ENCODE measurements at regions not wholly inside any gene's neighbourhood (a gene's known extent, or its start where the extent isn't known, plus 50 kb on each side); places are given as distances from the start of the nearest gene placed in this dataset.
A peak's percentile ranks its signal among the peaks of the same experiment; 100 is the strongest.
"Not testable (repeated sequence)": the region's sequence is repeated elsewhere in the genome, so short reads cannot be mapped to it uniquely, and the experiment has no call there.

DNA sequence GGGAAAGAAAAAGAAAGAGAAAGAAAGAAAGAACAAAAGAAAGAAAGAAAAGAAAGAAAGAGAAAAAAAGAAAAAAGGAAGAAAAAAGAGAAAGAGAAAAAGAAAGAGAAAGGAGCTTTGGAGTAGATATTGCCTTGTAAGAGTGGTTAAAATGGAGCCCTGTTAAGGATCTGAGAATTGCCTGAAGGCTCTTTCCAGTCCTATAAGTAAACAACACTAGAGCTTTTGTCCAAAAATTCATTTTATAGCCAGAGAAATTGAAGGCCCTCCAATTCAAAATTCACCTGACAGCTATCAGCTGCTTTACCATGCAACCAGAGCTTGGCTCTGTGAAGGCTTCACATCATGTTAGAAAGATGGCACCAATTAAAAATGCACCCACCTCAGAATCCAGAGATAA lies 102.1 kb upstream of the FRMD4B start:
- DNase-seq = no peak

DNA sequence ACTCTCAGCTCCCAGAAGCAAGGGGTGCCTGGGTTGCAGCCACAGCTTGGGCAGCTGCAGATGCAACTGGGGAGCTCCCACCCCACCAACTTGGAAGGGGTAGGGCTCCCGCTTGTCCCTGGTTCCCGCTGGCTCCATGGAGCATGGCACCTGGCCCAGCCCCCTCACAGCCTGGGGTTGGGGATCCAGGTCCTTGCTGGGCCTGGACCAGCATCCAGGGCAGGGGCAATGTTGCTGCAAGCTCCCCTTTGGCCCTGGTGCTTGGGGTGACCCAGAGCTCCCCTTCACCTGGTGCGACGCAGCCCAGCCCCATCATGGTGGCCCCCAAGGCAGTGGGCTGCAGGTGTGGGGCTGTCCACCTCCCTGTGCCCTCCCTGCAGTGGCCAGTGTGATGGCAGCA lies 99.6 kb upstream of the FRMD4B start:
- no peak for DNase-seq

DNA sequence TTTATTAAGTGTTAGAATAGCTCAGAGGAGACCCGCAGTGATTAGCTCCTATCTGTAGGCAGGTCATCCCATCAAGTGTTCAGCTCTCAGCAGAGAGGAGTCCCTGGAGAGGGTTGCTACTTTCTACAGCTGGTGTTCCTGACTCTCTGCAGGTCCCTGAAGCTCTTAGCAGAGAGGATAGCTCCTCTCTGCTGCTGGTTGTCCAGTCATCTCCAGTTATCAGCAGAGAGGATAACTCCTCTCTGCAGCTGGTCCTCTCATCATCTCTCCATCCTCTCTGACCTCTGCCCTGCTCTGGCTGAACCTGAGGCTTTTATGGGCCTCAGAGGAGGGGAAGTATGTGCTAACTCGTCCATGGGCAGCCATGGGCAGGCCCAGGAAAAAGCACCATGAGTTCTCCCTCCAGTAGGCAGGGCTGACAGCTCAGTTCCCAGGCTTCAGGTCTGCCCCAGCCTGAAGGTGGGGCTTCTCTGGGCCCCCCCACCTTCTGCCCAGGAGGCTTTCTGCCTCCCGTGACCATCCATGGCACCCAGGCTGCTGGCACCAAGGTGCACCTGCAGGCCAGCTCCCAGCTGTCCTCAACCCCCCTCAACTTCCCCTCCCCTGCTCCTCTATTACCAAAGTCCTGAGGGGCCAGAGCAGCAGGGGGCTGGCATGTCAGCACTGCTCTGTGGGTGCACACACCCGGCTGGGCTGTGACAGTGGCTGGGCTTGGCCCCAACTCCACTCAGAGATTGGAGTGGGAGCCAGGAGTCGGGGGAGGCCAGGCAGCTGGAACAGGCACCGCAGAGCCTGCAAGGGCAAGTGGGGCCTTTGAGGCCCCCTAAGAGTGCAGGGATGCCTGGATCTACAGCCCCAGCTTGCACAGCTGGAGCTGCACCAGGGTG lies 98.9 kb upstream of the FRMD4B start:
- DNase-seq = no peak

DNA sequence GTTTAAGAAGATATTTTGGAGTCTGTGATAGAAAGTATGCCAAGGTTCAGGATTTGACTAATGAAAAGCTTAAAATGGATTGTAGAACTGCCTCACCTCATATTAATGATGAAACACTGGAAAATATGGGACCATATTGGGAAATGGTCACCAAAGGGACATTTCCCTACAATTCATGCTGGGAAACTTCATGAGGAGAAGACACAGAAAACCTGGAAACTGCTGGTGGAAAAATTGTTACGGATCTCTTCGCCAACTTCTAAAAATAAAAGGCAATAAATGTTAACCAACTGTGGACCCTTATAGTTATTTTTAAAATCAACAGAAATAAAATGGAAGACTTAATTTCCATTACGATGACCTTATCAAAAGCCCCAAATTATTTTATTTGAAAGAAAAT lies 97.6 kb upstream of the FRMD4B start:
- peak in 1 of 3 donors; percentile 51 for DNase-seq

DNA sequence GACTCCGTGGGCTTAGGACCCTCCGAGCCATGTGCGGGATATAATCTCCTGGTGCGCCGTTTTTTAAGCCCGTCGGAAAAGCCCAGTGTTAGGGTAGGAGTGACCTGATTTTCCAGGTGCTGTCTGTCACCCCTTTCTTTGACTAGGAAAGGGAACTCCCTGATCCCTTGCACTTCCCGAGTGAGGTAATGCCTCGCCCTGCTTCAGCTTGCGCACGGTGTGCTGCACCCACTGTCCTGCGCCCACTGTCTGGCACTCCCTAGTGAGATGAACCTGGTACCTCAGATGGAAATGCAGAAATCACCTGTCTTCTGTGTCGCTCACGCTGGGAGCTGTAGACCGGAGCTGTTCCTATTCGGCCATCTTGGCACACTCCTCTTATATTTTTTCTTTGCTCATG lies 95.1 kb upstream of the FRMD4B start:
- DNase-seq = not testable (repeated sequence)

DNA sequence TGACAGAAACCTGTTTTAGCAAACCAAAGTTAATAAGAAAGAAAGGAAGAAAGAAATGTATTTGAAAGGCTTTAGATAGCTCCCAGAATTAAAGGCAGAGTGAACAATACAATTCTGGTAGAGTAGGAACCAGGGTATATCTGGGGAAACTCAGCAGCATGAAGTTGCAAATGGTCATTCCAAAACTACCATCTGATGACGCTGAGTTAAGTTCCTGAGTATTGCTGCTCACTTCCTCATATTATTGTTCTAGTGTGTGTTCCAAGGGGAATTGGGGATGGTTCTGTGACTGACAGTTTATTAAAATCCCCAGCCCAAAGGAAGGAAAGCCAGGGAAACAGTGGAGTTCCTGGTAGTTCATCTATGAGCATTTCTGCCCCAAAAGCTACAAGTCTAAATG lies 88.3 kb upstream of the FRMD4B start:
- no peak for DNase-seq

DNA sequence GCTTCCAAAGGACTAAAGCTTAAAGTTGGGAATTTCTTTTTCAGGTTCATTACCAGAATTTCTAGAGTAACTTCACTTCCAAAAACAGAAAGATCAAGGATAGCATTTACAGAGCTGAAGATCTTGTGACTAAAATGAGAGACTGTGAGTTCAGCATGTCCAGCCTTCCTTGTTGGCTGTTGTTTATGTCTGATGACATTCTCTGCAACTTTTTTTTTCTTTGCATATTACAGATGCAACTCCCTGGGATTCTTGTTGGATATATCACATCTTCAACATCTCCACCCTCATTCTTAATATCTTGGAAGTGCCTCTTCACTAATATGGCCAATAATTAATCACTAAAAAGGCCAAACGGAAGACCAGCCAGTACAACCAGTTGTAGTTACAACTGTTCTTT lies 86.2 kb upstream of the FRMD4B start:
- DNase-seq = no peak

DNA sequence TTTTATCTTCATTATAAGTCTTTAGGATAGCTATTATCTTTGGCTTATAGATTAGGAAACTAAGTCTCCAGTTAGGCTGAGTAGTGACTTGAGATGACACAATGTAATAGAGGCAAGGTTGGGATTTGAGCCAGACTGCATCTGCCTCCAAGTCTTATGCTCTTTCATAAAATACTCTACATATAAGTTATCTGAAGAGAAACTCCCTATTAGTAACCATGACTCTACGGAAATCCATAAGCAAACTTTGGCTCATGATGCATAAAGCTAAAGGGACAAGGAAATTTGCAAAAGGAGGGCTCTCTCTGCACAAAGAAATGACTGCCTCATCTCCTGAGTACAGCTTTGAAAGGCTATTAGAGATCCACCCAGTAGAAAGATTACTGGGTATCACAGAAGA lies 77.6 kb upstream of the FRMD4B start:
- peak in 1 of 3 donors; percentile 45 for DNase-seq

DNA sequence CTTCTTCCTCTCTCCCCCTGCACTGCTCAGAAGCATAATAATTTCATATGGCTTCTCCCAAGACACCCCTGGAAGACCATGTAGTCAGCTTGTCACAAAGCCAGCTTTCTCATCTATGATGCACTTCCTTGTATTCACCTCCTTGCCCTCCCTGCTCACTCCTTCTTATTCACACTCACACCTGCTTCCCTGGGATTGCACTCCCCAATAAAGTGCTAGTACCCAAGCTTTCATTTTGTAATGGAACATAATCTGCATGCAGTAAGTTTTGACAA lies 76.9 kb upstream of the FRMD4B start:
- DNase-seq = no peak

DNA sequence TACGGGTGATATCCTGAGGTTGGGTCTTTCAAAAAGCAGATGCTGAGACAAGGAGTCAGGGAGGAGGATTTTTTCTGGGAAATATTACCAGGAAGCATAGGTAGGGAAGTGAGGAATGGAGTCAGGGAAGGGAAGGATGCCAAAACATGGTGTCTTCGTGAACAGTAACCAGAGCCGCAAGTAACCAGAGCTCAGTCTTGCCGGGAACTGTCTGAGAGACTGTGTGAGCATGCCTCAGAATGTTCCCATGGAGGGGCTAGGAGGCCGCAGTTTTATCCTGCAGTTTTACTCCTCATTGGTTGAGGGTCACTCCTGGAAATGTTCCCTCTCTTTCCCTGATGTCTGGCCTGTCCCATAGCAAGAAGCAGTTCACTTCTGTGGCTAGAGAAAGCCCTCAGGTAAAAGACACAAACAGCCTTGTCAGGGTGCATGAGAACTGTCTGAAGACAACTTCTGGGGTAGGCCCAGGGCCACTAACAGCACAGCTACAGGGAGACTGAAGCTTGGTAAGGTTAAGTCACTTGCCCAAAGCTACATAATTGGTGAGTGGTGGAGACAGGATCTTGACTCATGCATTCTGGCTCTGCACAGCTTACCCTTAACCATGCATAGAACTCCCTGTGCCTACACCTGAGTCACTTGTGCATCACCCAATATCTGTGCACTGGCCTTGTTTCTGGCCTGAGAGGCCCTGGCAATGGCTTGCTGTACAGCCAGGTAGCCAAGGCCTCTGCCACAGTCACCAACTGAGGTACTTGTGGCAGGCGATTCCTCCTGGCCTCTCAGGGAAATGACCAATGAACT lies 76.3 kb upstream of the FRMD4B start:
- DNase-seq = no peak

DNA sequence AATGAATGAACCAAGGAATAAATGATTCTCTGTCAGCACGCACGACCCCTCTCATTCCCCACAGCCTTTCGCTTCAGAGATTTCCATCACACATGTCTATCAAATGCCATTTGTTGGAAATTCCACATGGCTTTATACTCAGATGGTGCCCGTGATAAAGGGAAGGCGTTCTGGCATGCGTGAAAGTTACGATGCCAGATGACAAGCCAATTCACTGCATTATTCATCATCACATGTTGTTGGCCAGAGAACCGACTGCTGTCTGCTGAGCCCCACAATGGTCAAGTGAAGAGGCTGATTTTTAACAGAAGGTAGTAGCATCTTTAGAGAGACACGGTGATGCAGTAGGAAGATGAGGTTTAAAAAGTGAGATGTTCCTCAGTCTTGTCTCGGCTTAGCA lies 74.1 kb upstream of the FRMD4B start:
- DNase-seq = no peak

DNA sequence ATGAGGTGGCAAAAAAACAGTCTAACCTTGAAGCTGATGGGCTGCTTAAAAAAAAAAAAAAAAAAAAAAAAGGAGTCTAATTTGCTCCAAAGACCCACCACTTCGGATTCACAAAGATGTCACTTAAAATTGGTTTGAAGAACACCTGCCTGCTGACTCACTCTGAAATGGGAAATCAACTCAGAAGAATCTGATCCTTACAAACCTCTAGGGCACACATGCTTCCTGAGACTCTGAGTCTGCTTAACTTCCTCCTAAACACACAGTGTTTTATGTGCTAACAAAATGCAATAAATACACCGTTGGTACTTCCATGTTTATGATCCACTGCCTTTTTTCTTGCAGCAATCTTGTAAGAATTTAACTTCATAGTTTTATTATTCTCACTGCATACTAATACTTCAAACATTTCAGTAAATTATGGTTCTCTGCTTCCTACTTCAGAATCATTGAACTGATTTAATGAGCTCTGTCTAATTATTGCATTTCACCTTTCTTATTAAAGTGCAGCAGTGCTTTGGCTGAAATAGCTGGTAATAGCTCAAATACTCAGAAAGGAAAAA lies 73.0 kb upstream of the FRMD4B start:
- no peak for DNase-seq

DNA sequence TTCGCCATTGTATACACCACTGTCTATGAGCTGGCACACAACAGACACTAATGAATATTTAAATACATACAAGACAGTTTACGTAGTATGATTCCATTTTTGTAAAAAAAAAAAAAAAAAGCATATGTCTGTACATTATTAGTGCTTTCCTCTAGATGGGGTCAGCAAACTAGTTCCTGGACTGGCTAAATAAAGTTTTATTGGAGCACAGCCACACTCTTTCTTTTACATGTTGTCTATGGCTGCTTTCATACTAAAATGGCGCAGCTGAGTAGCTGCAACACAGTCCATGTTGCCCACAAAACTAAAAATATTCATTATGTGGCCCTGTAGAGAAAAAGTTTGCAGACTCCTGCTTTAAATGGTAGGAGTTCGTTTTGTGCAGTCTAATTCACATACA lies 70.7 kb upstream of the FRMD4B start:
- no peak for DNase-seq

DNA sequence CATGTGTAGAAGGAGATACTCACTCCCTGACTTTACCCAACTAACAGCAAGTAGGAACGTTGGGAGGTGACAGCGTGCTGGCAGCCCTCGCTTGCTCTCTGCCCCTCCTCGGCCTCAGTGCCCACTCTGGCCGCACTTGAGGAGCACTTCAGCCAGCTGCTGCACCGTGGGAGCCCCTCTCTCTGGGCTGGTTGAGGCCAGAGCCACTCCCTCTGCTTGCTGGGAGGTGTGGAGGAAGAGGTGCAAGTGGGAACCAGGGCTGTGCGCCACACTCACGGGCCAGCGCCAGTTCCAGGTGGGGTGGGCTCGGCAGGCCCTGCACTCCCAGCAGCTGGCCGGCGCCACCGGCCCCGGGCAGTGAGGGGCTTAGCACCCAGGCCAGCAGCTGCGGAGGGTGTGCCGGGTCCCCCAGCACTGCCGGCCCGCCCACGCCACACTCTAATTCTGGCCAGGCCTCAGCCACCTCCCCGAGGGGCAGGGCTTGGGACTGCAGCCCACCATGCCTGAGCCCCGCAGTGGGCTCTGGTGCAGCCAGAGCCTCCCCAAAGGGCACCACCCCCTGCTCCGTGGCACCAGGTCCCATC lies 68.4 kb upstream of the FRMD4B start:
- no peak for DNase-seq

DNA sequence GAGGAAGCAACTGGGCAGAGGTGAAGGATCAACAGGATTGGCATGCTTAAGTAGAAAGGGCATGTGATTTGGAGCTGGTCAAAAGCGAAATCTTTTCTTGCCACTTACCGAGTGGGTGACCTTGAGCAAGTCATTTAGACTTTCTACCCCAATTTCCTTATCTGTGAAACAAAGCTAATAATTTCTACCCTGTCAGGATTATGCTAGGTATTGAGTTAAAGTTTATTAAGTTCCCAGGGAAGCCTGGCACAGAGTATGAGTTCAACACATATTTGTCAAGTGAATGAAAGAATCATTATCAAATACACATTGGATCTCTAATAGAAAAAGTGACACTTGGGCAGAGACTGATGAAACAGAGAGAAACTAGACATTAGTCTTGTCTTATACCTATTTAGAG lies 66.4 kb upstream of the FRMD4B start:
- no peak for DNase-seq

DNA sequence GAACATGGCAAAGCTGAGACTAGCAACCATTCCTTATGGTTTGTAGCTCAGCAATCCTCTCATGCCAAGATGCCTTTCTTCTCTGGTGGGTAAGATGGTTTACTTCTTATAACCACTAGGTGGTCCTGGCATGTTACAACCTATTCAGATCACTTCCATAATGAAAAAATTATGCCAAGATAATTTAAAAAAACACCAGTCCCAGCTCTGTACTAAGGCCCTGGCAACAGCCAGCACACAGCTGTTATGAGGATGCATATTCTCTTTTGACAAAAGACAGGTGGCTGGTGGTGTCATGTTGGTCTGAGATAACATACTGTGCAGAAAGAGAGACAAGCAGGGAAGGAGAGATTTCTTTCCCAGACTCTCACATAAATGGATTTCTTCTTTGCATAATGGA lies 65.7 kb upstream of the FRMD4B start:
- peak in 1 of 3 donors; percentile 45 for DNase-seq

DNA sequence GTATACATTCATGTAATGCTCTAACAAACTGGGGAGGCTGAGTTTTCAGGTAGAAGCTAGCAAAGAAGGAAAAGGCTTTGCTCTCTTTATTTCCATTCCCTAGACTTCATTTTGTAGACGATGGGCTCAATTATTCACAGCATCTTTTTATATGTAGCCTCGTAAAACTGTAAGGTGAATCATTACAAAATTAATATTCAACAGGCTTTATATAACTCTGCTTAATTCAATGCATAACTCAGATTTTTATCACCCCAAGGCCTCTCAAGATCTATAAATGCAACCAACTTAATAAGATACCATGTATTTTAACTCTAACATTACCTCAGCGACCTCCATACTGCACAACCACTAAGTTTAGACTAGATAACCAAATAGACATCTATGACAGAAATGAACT lies 63.0 kb upstream of the FRMD4B start:
- DNase-seq = no peak

DNA sequence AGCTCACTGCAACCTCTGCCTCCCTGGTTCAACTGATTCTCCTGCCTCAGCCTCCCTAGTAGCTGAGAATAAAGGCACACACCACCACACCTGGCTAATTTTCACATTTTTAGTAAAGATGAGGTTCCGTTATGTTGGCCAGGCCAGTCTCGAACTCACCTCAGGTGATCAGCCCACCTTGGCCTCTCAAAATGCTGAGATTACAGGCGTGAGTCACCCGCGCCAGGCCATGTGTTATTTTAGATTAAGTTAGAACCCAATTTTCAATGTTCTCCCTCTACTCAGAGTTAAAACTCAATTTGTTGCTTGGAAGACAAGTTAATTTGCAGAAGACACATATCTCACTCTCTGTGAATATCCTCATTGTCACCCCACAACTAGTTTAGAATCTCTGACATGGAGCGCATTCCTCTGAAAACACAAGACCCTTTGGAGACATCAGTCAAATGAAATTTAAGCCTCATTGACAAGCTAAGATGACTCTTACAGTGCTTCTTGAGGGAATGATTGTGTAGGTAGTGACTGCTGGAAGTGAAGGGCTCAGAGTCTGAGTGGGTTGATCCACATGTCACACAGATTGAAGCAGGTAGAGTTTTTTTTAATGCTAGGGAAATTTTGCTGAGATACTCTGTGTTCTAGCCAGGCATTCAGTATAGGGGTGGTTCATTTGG lies 60.6 kb upstream of the FRMD4B start:
- DNase-seq = no peak

DNA sequence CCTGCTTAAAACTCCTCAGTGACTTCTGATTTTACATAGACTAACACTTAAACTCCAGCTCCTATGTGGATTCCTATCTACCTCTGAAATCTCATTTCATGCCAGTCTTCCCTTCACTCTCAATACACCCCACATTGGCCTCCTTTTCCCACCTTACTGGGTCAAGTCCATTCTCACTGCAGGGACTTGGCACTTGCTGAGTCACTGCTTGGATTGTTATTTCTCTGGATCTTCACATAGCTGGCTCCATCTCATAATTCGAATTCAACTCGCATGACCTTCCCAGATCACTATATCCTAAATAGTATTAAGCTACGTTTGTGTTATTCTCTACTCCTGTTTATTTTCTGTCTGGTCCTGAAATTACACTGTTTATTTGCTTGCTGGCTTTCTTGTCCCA lies 59.6 kb upstream of the FRMD4B start:
- DNase-seq = no peak

DNA sequence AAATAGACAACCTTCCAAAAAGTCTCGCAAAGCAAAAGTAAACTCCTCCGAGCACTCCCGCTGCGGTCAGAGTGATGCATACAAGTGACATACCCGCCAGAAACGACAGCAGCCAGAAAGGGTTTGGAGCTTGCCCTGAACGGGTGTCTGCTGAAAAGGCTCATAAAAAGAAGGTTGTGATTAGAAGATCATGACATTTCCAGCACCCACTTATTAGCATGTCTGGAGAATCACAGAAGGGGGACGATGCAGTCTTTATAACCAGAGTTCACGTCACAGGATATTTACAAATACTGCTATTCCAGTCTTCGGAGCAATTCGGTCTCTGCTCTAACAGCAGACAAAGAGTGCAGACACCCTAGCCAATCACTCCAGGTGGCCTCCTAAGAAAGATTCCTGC lies 59.1 kb upstream of the FRMD4B start:
- DNase-seq = peak in 1 of 3 donors; percentile 60

DNA sequence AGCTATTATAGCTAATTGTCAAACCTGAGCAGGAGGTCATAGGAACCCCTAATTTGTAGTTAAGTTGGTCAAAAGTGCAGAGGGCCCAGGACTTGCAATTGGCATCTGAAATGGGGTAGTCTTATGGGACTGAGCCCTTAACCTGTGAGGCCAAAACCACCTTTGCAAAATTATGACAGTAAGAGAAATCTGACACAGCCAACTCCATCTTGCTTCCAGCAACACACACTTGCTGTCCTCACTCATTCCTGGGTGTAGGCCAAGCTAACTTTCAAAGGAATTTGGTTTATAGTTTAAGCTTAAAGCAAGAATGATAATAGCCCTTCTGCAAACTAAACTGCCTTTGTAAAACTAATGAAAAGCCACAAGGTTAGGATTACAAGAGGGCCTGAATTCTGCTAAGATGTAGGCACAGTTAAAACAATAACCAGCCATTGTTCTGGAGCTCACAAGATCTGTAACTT lies 57.6 kb upstream of the FRMD4B start:
- no peak for DNase-seq

DNA sequence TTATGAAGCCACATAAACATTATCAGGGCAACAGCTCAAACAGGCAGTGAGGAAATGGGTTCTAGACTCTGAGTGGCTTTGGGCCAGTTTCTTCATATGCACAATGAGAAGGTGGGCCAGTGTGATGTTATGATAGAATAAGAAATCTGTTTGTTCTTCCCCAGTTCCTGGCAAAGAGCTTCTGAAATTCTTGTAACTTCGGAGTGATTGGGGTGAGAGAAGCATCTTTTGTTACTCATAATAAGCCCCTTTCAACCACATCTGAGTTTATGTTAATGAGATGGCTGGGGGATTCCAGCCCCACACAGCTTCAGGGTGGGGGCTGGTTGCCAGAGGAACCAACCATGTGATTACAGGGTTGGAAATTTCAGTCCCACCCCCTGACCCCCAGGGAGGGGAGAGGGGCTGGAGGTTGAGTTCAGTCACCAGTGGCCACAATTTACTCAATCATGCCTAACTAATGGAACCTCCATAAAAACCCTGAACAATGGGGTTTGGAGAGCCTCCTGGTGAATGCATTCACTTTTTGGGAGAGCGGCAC lies 57.0 kb upstream of the FRMD4B start:
- DNase-seq = no peak
